ENCODE measurements at regions not wholly inside any gene's neighbourhood (a gene's known extent, or its start where the extent isn't known, plus 50 kb on each side); places are given as distances from the start of the nearest gene placed in this dataset.
"Not testable (repeated sequence)": the region's sequence is repeated elsewhere in the genome, so short reads cannot be mapped to it uniquely, and the experiment has no call there.

- no peaks in the 10 kb centered on the region for H3K27me3 ChIP-seq
- WGBS, 4 donors: 58 to 85% (median 65%) methylated on average over 3 of the region's 3 CpGs
- DNase-seq: no peak
- TF ChIP-seq CTCF (IDR thresholded peaks at IDR 0.05) (no peak), POLR2A (IDR thresholded peaks at IDR 0.05) (no peak)
- ATAC-seq: no peak
- intact Hi-C loops (cut with DNase I): no loop called here
- H3K27ac ChIP-seq: peak overlapping the region in 1 of 12 donors; percentile 68
- H3K36me3 ChIP-seq: no peaks in the 10 kb centered on the region
- H3K4me3 ChIP-seq: no peak overlapping the region
- H3K4me1 ChIP-seq: peaks cover 0 to 41% (median 0%) of the 10 kb centered on the region in 12 donors
- H3K9me3 ChIP-seq: no peaks in the 10 kb centered on the region
Measured at GRCh38 chr5:82424211-82424610, 146.1 kb upstream of the RPS23 start.

GRCh38 chr5:82422751-82423181, 144.6 kb upstream of the RPS23 start:
- intact Hi-C loops (cut with DNase I): no loop called here
- no peaks in the 10 kb centered on the region for H3K36me3 ChIP-seq
- peak; percentile 47 to 73 (median 62) for ATAC-seq
- peak in 3 of 5 donors; percentile 12 to 47 (median 44) for DNase-seq
- peaks cover 0 to 50% (median 0%) of the 10 kb centered on the region in 12 donors for H3K4me1 ChIP-seq
- no peak overlapping the region for H3K4me3 ChIP-seq
- no peaks in the 10 kb centered on the region for H3K9me3 ChIP-seq
- peak overlapping the region in 8 of 12 donors; percentile 2 to 72 (median 42) for H3K27ac ChIP-seq
- no peaks in the 10 kb centered on the region for H3K27me3 ChIP-seq
- 47 to 68% (median 64%) methylated on average over 6 of the region's 6 CpGs for WGBS, 4 donors
- TF ChIP-seq CTCF (IDR thresholded peaks at IDR 0.05) (no peak), POLR2A (IDR thresholded peaks at IDR 0.05) (no peak)

GRCh38 chr5:82422001-82422740, 144.0 kb upstream of the RPS23 start:
- peak overlapping the region in 8 of 12 donors; percentile 2 to 72 (median 40) for H3K27ac ChIP-seq
- 42 to 84% (median 65%) methylated on average over 2 of the region's 2 CpGs for WGBS, 4 donors
- peaks cover 0 to 50% (median 0%) of the 10 kb centered on the region in 12 donors for H3K4me1 ChIP-seq
- H3K36me3 ChIP-seq: no peaks in the 10 kb centered on the region
- intact Hi-C loops (cut with DNase I): no loop called here
- H3K4me3 ChIP-seq: no peak overlapping the region
- TF ChIP-seq POLR2A (IDR thresholded peaks at IDR 0.05) (no peak), CTCF (IDR thresholded peaks at IDR 0.05) (no peak)
- ATAC-seq (no peak), DNase-seq (no peak)
- H3K27me3 ChIP-seq: no peaks in the 10 kb centered on the region
- H3K9me3 ChIP-seq: no peaks in the 10 kb centered on the region

- no peaks in the 10 kb centered on the region for H3K27me3 ChIP-seq
- ATAC-seq: no peak
- intact Hi-C loops (cut with DNase I): no loop called here
- no peaks in the 10 kb centered on the region for H3K36me3 ChIP-seq
- WGBS, 4 donors: 91 to 96% (median 91%) methylated on average over 3 of the region's 3 CpGs
- H3K4me1 ChIP-seq: peaks cover 0 to 48% (median 0%) of the 10 kb centered on the region in 12 donors
- no peak for TF ChIP-seq CTCF (IDR thresholded peaks at IDR 0.05)
- H3K27ac ChIP-seq: no peak overlapping the region
- no peaks in the 10 kb centered on the region for H3K9me3 ChIP-seq
- no peak for DNase-seq
- H3K4me3 ChIP-seq: no peak overlapping the region
Measured at GRCh38 chr5:82421119-82421518, 143.0 kb upstream of the RPS23 start.

- WGBS, 4 donors: 77 to 87% (median 85%) methylated on average over 4 of the region's 4 CpGs
- ATAC-seq; H3K27ac ChIP-seq; H3K36me3 ChIP-seq; H3K27me3 ChIP-seq; H3K4me3 ChIP-seq; intact Hi-C loops (cut with DNase I); DNase-seq; H3K9me3 ChIP-seq: not testable (repeated sequence)
- peaks cover 0 to 44% (median 0%) of the 10 kb centered on the region in 12 donors for H3K4me1 ChIP-seq
Measured at GRCh38 chr5:82420524-82420923, 142.4 kb upstream of the RPS23 start.
